Inferior parietal cortex (tissue), 1 donor: ENCODE measurements at regions not wholly inside any gene's neighbourhood (a gene's known extent, or its start where the extent isn't known, plus 50 kb on each side); places are given as distances from the start of the nearest gene placed in this dataset.
A peak's percentile ranks its signal among the peaks of the same experiment; 100 is the strongest.
"Not testable (repeated sequence)": the region's sequence is repeated elsewhere in the genome, so short reads cannot be mapped to it uniquely, and the experiment has no call there.

Source experiments
- DNase-seq: peaks from one replicate; pipeline ENCODE4 v3.0.0-alpha.2; 2016; ENCODE audit errors: extremely low spot score

DNA sequence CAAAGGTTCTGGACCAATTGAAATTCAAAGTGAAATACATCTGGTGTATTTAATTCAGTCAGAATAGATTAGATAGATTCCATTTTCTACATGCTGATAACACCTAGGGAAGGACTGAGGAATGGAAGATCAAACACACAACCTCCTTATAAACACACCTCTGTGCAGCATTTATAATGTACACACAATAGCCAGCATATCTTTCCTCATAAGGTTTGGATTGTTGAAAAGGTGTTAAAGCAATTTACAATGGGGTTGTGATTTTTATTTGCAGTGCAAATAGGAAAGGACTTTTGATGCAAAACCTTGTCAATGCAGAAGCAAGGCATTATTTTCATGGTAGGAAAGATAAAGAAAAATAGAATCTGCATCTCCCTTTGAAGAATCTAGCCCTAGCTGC lies 448.9 kb upstream of the KCNMB2 start:
- DNase-seq: no peak

GRCh38 chr3:178088963-178089362 lies 447.3 kb upstream of the KCNMB2 start:
- no peak for DNase-seq

DNA sequence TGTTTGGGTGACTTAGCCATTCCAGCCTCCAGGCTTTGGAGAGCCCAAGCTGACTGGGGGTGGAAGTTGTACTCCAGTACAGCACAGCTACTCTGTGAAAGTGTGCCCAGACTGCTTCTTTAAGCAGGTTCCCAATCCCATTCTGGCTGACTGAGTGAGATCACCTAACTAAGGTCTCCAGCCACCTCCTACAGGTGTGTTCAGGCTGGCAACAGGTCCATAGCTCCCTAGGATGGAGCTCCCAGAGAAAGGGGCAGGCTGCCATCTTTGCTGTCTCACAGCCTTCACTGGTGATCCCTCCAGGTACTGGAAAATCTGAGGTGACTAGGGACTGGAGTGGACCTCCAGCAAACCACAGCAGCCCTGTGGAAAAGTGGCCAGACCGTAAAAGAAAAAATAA lies 445.3 kb upstream of the KCNMB2 start:
- no peak for DNase-seq

DNA sequence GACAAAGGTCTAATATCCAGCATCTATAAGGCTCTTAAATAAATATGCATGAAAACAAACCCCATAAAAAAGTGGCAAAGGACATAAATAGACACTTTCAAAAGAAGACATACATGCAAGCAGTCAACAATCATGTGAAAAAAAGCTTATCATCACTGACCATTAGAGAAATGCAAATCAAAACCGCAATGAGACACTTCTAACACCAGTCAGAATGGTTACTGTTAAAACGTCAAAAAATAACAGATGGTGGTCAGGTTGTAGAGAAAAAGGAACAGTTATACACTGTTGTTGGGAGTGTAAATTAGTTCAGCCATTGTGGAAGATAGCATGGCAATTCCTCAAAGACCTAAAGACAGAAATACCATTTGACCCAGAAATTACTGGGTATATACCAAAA lies 440.7 kb upstream of the KCNMB2 start:
- DNase-seq: no peak

GRCh38 chr3:178096955-178097354 lies 439.3 kb upstream of the KCNMB2 start:
- DNase-seq: no peak

DNA sequence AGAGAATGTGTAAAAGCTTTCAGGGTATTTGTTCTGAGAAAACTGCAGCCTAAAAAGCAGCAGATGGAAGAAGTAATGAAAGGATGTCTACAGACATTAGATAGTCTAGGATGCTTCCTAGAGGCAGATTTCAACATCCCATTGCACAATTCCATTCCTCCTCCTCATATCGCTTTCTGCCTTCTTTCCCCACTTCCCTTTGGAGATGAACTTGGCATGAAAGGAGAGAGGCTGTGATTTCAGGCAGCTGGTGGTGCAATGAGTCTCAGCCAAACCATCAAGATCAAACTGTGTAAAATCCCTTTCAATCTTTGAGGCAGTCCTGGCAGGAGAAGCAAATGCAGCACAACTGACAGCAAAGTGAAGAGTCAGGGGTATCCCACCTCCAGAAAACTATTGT lies 438.7 kb upstream of the KCNMB2 start:
- DNase-seq: no peak

DNA sequence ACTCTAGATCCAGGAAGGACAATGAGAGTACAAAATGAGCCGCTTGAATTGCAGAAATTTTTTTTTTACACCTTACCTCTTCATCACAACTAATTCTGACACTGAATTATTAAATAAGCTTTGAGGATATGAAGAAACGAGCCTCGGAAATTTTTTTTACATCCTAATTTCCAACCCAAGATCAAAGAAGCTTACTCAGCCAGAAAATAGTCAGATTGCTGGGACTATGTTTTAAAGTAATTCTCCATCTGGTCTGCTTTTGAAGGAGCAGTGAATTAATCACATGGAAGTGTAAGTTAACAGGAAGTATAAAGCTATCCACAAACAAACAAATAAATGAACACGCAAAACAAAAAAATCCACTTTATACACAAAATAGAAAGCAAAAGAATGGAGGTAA lies 437.0 kb upstream of the KCNMB2 start:
- DNase-seq: no peak

GRCh38 chr3:178099862-178100261 lies 436.4 kb upstream of the KCNMB2 start:
- no peak for DNase-seq

DNA sequence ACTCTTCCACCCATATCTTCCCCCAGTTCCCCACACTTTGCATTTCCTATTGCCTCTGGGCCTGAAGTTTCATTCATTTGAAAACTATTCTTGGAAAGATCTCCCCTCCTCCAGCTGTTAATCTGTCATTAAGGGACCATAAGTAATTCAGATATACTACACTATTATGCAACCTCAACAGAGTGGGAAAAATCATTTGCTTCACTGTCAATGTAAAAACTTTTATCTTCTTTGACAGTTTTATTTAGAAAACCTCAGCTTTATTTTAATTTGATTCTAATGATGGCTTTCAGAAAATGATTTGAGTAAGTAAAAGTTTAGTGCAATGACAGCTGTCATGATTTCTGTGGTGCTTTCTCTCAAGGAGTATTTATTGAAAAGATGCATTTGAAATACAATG lies 435.3 kb upstream of the KCNMB2 start:
- no peak for DNase-seq

- no peak for DNase-seq
Measured at GRCh38 chr3:178103140-178103539, 433.1 kb upstream of the KCNMB2 start.

DNA sequence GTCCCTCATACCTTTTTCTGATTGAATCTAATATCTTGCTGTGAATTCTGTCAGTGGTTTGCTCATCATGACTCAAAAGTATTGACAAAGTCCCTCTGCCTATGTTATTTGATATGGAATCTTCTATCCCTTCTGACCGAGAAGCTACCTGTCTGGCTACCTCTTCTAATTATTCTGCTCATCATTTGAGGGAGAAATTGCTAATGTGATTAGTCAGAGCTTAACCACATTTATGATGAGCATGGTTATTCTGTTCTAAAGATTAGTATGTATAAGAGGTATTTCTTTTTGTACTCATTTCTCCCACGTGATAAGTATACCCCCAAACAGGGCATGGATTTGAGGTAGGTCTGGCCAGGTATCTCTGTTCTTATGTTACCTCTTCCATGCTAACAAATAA lies 428.4 kb upstream of the KCNMB2 start:
- no peak for DNase-seq

GRCh38 chr3:178109691-178110090 lies 426.5 kb upstream of the KCNMB2 start:
- no peak for DNase-seq

DNA sequence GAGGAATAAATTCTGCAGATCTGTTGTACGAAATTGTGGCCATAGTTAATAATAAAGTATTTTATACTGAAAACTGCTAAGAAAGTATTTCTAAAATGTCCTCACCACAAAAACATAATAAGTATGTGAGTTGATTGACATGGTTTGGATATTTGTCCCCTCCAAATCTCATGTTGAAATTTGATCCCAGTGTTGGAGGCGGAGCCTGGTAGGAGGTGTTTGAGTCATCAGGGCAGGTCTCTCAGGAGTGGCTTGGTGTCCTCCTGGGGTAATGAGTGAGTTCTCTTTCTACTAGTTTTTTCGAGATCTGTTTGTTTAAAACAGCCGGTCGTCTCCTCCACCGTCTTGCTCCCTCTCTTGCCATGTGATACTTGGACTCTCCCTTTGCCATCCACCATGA lies 424.1 kb upstream of the KCNMB2 start:
- DNase-seq: no peak

DNA sequence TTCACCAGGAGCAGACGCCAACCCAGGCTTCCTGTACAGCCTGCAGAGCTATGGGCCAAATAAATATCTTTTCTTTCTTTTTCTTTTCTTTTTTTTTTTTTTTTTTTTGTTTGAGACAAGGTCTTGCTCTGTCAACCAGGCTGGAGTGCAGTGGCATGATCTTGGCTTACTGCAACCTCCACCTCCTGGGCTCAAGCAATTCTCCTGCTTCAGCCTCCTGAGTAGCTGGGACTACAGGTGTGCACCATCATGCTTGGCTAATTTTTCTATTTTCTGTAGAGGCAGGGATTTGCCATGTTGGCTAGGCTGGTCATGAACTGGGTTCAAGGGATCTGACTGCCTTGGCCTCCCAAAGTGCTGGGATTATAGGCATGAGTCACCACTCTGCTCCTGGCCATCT lies 423.7 kb upstream of the KCNMB2 start:
- DNase-seq: not testable (repeated sequence)

DNA sequence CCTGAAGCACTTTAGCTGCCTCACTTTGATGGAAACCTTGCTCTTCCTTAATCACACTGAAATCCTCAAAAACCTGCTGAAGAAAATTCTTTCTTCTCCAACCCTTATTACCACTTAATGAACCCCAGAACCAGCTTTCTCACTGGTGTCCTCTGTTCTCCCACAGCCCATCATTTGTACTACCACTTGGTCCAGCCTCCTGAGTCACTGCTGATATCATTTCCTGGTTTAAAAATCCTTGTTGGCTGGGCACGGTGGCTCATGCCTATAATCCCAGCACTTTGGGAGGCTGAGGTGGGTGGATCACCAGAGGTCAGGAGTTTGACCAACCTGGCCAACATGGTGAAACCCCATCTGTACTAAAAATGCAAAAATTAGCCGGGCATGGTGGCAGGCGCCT lies 418.6 kb upstream of the KCNMB2 start:
- no peak for DNase-seq

DNA sequence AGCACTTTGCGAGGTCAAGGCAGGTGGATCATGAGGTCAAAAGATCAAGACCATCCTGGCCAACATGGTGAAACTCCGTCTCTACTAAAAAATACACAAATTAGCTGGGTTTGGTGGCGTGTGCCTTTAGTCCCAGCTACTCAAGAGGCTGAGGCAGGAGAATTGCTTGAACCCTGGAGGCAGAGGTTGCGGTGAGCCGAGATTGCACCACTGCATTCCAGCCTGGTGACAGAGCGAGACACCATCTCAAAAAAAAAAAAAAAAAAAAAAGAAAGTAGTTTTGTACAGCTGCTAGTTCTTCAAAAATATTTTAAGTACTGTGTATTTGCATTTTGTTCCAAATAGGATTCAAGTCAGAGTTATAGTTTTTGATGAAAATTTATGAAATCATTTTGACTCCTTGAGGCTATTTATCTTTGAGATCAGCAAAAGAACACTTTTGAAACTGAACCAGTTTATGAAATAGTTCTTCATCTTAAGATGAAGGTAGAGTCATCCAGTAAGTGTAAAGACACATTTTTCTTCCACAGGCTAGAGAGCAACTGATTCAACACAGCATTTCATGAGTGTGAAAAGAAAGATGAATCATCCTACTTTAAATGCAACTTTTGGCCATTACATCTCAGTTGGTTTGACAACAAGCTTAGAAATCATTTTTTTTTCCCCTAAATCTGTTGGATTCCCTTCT lies 416.5 kb upstream of the KCNMB2 start:
- peak; percentile 55 for DNase-seq

GRCh38 chr3:178120367-178120766 lies 415.9 kb upstream of the KCNMB2 start:
- no peak for DNase-seq

- no peak for DNase-seq
Measured at GRCh38 chr3:178126686-178127085, 409.6 kb upstream of the KCNMB2 start.

GRCh38 chr3:178127221-178127620 lies 409.0 kb upstream of the KCNMB2 start:
- no peak for DNase-seq

DNA sequence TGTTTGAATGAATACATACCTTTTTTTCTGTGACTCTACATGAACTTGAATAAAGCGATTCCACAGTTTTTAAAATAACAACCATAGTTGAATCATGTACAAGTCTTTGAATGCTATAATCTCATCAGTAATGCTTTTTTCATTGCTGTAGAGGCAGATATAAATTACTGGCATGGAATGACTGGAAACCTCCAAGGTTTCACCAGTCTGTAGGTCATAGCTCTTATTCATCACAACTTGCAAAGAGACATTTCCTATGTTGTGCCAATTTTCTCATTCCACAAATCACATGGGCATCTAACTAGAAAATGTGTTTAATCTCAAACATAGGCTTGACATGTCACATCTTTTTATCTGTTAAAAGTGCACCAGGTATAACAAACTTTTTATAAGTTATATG lies 407.1 kb upstream of the KCNMB2 start:
- no peak for DNase-seq

DNA sequence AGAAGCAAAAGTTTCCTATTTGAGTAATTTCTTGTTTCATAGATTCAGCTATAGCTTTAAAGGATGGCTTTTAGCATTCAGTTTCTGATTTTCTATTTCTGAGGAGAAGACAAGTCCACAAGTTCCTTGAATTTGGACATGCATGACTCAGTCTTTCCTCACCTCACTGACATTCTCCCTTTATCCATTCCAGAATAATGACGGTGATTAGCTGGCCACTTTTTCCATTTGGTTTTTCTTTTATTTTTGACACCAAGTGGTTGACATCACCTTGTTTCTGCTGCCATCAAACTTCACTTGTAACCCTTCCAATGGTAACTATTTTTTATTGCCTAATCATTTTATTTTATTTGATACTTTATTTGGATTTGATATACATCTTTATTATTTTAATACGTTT lies 404.4 kb upstream of the KCNMB2 start:
- no peak for DNase-seq

DNA sequence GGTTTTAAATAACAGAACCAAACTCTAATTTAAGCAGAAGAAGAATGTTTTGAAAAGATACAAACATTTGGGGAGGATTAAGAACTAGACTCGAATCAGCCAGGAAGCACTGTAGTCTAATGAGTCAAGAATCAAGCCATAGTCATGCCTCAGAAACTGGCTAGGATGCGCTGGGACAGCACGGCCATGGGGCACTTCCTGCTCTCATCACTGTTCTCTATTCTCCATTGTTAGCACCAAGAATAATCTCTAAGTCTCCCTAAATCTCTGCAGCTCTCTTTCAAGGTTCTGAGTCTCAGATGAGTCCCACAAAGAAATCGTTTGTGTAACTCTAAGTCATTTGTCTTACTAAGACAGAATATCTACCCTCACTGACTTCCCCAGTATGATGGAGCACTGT lies 399.0 kb upstream of the KCNMB2 start:
- DNase-seq: no peak

- no peak for DNase-seq
Measured at GRCh38 chr3:178137831-178138230, 398.4 kb upstream of the KCNMB2 start.

DNA sequence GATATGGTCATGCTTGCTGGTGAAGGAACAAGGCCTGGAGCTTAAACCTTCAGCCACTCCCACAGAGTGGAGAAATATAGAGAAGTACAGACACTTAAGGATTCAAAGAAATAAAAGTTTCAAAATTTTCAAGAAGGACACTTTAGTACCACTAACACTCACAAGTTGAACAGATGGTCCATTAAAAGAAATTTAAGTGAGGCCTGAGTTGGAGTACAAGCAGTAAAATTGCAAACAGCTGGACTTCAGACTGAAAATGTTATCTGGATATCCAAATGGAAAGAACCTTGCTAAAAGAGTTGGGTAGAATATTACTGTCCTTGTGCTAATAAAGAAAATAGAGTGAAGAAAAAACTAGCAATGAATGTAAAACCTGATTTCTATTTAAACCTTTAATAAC lies 397.1 kb upstream of the KCNMB2 start:
- no peak for DNase-seq
